Panc1 (cell line): ENCODE measurements at regions not wholly inside any gene's neighbourhood (a gene's known extent, or its start where the extent isn't known, plus 50 kb on each side); places are given as distances from the start of the nearest gene placed in this dataset.

Experiments
- CTCF ChIP-seq: fragments of 450-650 bp; IDR thresholded peaks from 2 replicates; pipeline ENCODE4 v1.5.1; 2017; ENCODE audit warnings: mild to moderate bottlenecking
- POLR2AphosphoS5 ChIP-seq: IDR thresholded peaks from 2 replicates; pipeline ENCODE4 v1.6.1; 2012; ENCODE audit warnings: mild to moderate bottlenecking, low read depth, low read length, moderate library complexity
- SIN3A ChIP-seq: IDR thresholded peaks from 2 replicates; pipeline ENCODE4 v1.6.1; 2012; ENCODE audit warnings: low read depth, mild to moderate bottlenecking, low read length, moderate library complexity, borderline replicate concordance; ENCODE audit not compliant: insufficient read depth

- no peak for TF ChIP-seq POLR2AphosphoS5
- TF ChIP-seq CTCF = no peak
- no peak for TF ChIP-seq SIN3A
These were observed 234.8 kb downstream of the IL15 start for GRCh38 chr4:141871086-141871770.
